Mesothelial cell of epicardium (in vitro differentiated cells): ENCODE measurements at regions not wholly inside any gene's neighbourhood (a gene's known extent, or its start where the extent isn't known, plus 50 kb on each side); places are given as distances from the start of the nearest gene placed in this dataset.
A peak's percentile ranks its signal among the peaks of the same experiment; 100 is the strongest.

Experiments
- DNase-seq, 2 experiments: peaks; one replicate each; pipeline ENCODE4 v3.0.0; 2021; ENCODE audit warnings: low spot score in 2 of 2; ENCODE audit not compliant: unreplicated experiment in 2 of 2
- H3K27ac Mint-ChIP-seq: 2 replicates; pipeline ENCODE4 v1.8.0; 2021; ENCODE audit warnings: mixed read lengths
- H3K27me3 Mint-ChIP-seq: 2 replicates; pipeline ENCODE4 v1.8.0; 2021; ENCODE audit warnings: low read depth, mixed read lengths
- H3K36me3 Mint-ChIP-seq: 2 replicates; pipeline ENCODE4 v1.8.0; 2021; ENCODE audit warnings: mixed read lengths
- H3K4me1 Mint-ChIP-seq: 2 replicates; pipeline ENCODE4 v1.8.0; 2021; ENCODE audit warnings: mixed read lengths
- H3K4me3 Mint-ChIP-seq: 2 replicates; pipeline ENCODE4 v1.8.0; 2021; ENCODE audit warnings: mild to moderate bottlenecking, moderate library complexity, mixed read lengths
- H3K9me3 Mint-ChIP-seq: 2 replicates; pipeline ENCODE4 v1.8.0; 2021; ENCODE audit warnings: mixed read lengths
- CTCF ChIP-seq: fragments of 200-600 bp; sonication (generic); IDR thresholded peaks from one replicate; pipeline ENCODE4 v1.5.0; 2021; ENCODE audit warnings: antibody characterized with exemption; ENCODE audit not compliant: unreplicated experiment

- no peak for TF ChIP-seq CTCF
These were observed 754.3 kb downstream of the MECOM start for GRCh38 chr3:168909260-168909659.

GRCh38 chr3:168895419-168895818 lies 768.1 kb downstream of the MECOM start:
- DNase-seq, result no peak
- H3K9me3 Mint-ChIP-seq, result peaks cover 30% of the 10 kb centered on the region
- H3K27me3 Mint-ChIP-seq, result no peaks in the 10 kb centered on the region
- no peak for TF ChIP-seq CTCF
- no peaks in the 10 kb centered on the region for H3K4me1 Mint-ChIP-seq
- H3K36me3 Mint-ChIP-seq, result peaks cover 24% of the 10 kb centered on the region
- no peak overlapping the region for H3K27ac Mint-ChIP-seq
- no peak overlapping the region for H3K4me3 Mint-ChIP-seq

More at GRCh38 chr3:168909260-168909659, 754.3 kb downstream of the MECOM start:
- peaks cover 3% of the 10 kb centered on the region for H3K36me3 Mint-ChIP-seq
- DNase-seq, result no peak
- H3K9me3 Mint-ChIP-seq, result no peaks in the 10 kb centered on the region
- H3K27ac Mint-ChIP-seq, result no peak overlapping the region
- no peaks in the 10 kb centered on the region for H3K4me1 Mint-ChIP-seq
- no peaks in the 10 kb centered on the region for H3K27me3 Mint-ChIP-seq
- no peak overlapping the region for H3K4me3 Mint-ChIP-seq

- no peak for TF ChIP-seq CTCF
- Mint-ChIP-seq H3K9me3 (peaks cover 30% of the 10 kb centered on the region), H3K27ac (no peak overlapping the region), H3K27me3 (no peaks in the 10 kb centered on the region), H3K4me1 (no peaks in the 10 kb centered on the region), H3K4me3 (no peak overlapping the region), H3K36me3 (peaks cover 24% of the 10 kb centered on the region)
- DNase-seq, result no peak
These were observed 769.3 kb downstream of the MECOM start for GRCh38 chr3:168894214-168894613.

GRCh38 chr3:168889666-168890065 lies 773.8 kb downstream of the MECOM start:
- Mint-ChIP-seq H3K27ac (no peak overlapping the region), H3K27me3 (no peaks in the 10 kb centered on the region), H3K4me3 (no peak overlapping the region), H3K4me1 (peaks cover 10% of the 10 kb centered on the region), H3K36me3 (peaks cover 10% of the 10 kb centered on the region), H3K9me3 (peaks cover 9% of the 10 kb centered on the region)
- DNase-seq, result no peak
- no peak for TF ChIP-seq CTCF

GRCh38 chr3:168888781-168889180 lies 774.7 kb downstream of the MECOM start:
- no peaks in the 10 kb centered on the region for H3K27me3 Mint-ChIP-seq
- H3K9me3 Mint-ChIP-seq, result peaks cover 2% of the 10 kb centered on the region
- peaks cover 4% of the 10 kb centered on the region for H3K36me3 Mint-ChIP-seq
- TF ChIP-seq CTCF, result no peak
- H3K27ac Mint-ChIP-seq, result no peak overlapping the region
- H3K4me1 Mint-ChIP-seq, result peaks cover 16% of the 10 kb centered on the region
- no peak overlapping the region for H3K4me3 Mint-ChIP-seq
- no peak for DNase-seq

- DNase-seq, result no peak
- peaks cover 1% of the 10 kb centered on the region for H3K36me3 Mint-ChIP-seq
- TF ChIP-seq CTCF, result no peak
- peaks cover 19% of the 10 kb centered on the region for H3K4me1 Mint-ChIP-seq
- H3K4me3 Mint-ChIP-seq, result no peak overlapping the region
- no peaks in the 10 kb centered on the region for H3K27me3 Mint-ChIP-seq
- H3K27ac Mint-ChIP-seq, result peak overlapping the region; percentile 27
- no peaks in the 10 kb centered on the region for H3K9me3 Mint-ChIP-seq
These were observed 778.5 kb downstream of the MECOM start for GRCh38 chr3:168885028-168885427.
